Right lung (tissue), 2 donors: ENCODE measurements at regions not wholly inside any gene's neighbourhood (a gene's known extent, or its start where the extent isn't known, plus 50 kb on each side); places are given as distances from the start of the nearest gene placed in this dataset.
"Not testable (repeated sequence)": the region's sequence is repeated elsewhere in the genome, so short reads cannot be mapped to it uniquely, and the experiment has no call there.

Experiments used
- DNase-seq, 2 donors: peaks; one replicate each; pipeline ENCODE4 v3.0.0-alpha.2; 2013

GRCh38 chr3:31100519-31100918, 206.1 kb upstream of the GADL1 start:
- no peak for DNase-seq

GRCh38 chr3:31101285-31101684, 206.8 kb upstream of the GADL1 start:
- not testable (repeated sequence) for DNase-seq

- DNase-seq, result no peak
Observed at GRCh38 chr3:31102196-31102879, 207.9 kb upstream of the GADL1 start.

- no peak for DNase-seq
Observed at GRCh38 chr3:31103181-31103580, 208.7 kb upstream of the GADL1 start.

GRCh38 chr3:31103623-31104180, 209.2 kb upstream of the GADL1 start:
- no peak for DNase-seq

- no peak for DNase-seq
Observed at GRCh38 chr3:31105011-31105410, 210.6 kb upstream of the GADL1 start.

- DNase-seq, result no peak
Observed at GRCh38 chr3:31105438-31106077, 211.1 kb upstream of the GADL1 start.

- DNase-seq, result no peak
Observed at GRCh38 chr3:31106204-31106603, 211.7 kb upstream of the GADL1 start.

GRCh38 chr3:31106912-31107311, 212.5 kb upstream of the GADL1 start:
- DNase-seq, result no peak

GRCh38 chr3:31114929-31115283, 220.4 kb upstream of the GADL1 start:
- no peak for DNase-seq

GRCh38 chr3:31115531-31115930, 221.1 kb upstream of the GADL1 start:
- not testable (repeated sequence) for DNase-seq

GRCh38 chr3:31116651-31117050, 222.2 kb upstream of the GADL1 start:
- no peak for DNase-seq

- DNase-seq, result no peak
Observed at GRCh38 chr3:31117854-31118253, 223.4 kb upstream of the GADL1 start.

GRCh38 chr3:31124373-31124772, 229.9 kb upstream of the GADL1 start:
- no peak for DNase-seq

- no peak for DNase-seq
Observed at GRCh38 chr3:31125413-31126020, 231.1 kb upstream of the GADL1 start.

- no peak for DNase-seq
Observed at GRCh38 chr3:31129241-31129640, 234.8 kb upstream of the GADL1 start.

GRCh38 chr3:31132132-31132769, 237.8 kb upstream of the GADL1 start:
- peak in 1 of 2 donors; percentile 7 for DNase-seq

GRCh38 chr3:31133541-31133940, 239.1 kb upstream of the GADL1 start:
- no peak for DNase-seq

- no peak for DNase-seq
Observed at GRCh38 chr3:31135546-31135945, 241.1 kb upstream of the GADL1 start.

GRCh38 chr3:31137718-31138465, 243.4 kb upstream of the GADL1 start:
- no peak for DNase-seq

GRCh38 chr3:31140470-31140869, 246.0 kb upstream of the GADL1 start:
- DNase-seq, result no peak

GRCh38 chr3:31142139-31142538, 247.7 kb upstream of the GADL1 start:
- DNase-seq, result peak in 1 of 2 donors; percentile 14
